GM18951 (cell line): ENCODE measurements at regions not wholly inside any gene's neighbourhood (a gene's known extent, or its start where the extent isn't known, plus 50 kb on each side); places are given as distances from the start of the nearest gene placed in this dataset.

Experiments
- POLR2A ChIP-seq: IDR thresholded peaks from 4 replicates; pipeline ENCODE4 v1.6.1; 2011; ENCODE audit warnings: mild to moderate bottlenecking; ENCODE audit not compliant: insufficient read length, insufficient read depth; ENCODE audit errors: extremely low read depth
- in situ Hi-C: fragments of 300-500 bp; cut with MboI; formaldehyde crosslinking; loops from one replicate; pipeline ENCODE4 v1.12.0; 2022; ENCODE audit warnings: low sequenced_read_pairs, mixed read lengths, inconsistent platforms; ENCODE audit not compliant: unreplicated experiment

GRCh38 chr13:106329941-106330340 is 205.5 kb downstream of the EFNB2 start:
- in situ Hi-C loops, result no loop called here
- no peak for TF ChIP-seq POLR2A

- TF ChIP-seq POLR2A, result no peak
- in situ Hi-C loops, result no loop called here
Observed at GRCh38 chr13:106326751-106327150, 208.7 kb downstream of the EFNB2 start.

- in situ Hi-C loops, result no loop called here
- TF ChIP-seq POLR2A, result no peak
Observed at GRCh38 chr13:106324444-106324843, 211.0 kb downstream of the EFNB2 start.

- no peak for TF ChIP-seq POLR2A
- in situ Hi-C loops, result no loop called here
Observed at GRCh38 chr13:106322628-106323027, 212.8 kb downstream of the EFNB2 start.

- TF ChIP-seq POLR2A, result no peak
- in situ Hi-C loops, result no loop called here
Observed at GRCh38 chr13:106318941-106319411, 216.5 kb downstream of the EFNB2 start.

GRCh38 chr13:106314417-106314816 is 221.0 kb downstream of the EFNB2 start:
- no peak for TF ChIP-seq POLR2A
- in situ Hi-C loops, result no loop called here

GRCh38 chr13:106311004-106311403 is 224.5 kb downstream of the EFNB2 start:
- no peak for TF ChIP-seq POLR2A
- in situ Hi-C loops, result no loop called here

- in situ Hi-C loops, result no loop called here
- TF ChIP-seq POLR2A, result no peak
Observed at GRCh38 chr13:106310291-106310865, 225.1 kb downstream of the EFNB2 start.

- in situ Hi-C loops, result no loop called here
- TF ChIP-seq POLR2A, result no peak
Observed at GRCh38 chr13:106306748-106307277, 228.6 kb downstream of the EFNB2 start.

GRCh38 chr13:106302843-106303242 is 232.6 kb downstream of the EFNB2 start:
- in situ Hi-C loops, result no loop called here
- TF ChIP-seq POLR2A, result no peak

- in situ Hi-C loops, result no loop called here
- no peak for TF ChIP-seq POLR2A
Observed at GRCh38 chr13:106302011-106302410, 233.5 kb downstream of the EFNB2 start.

GRCh38 chr13:106299621-106300020 is 235.8 kb downstream of the EFNB2 start:
- in situ Hi-C loops, result no loop called here
- TF ChIP-seq POLR2A, result no peak

- no peak for TF ChIP-seq POLR2A
- in situ Hi-C loops, result no loop called here
Observed at GRCh38 chr13:106297283-106297682, 238.2 kb downstream of the EFNB2 start.

- in situ Hi-C loops, result no loop called here
- TF ChIP-seq POLR2A, result no peak
Observed at GRCh38 chr13:106296723-106297122, 238.7 kb downstream of the EFNB2 start.
